AG04449 (cell line): ENCODE measurements at regions not wholly inside any gene's neighbourhood (a gene's known extent, or its start where the extent isn't known, plus 50 kb on each side); places are given as distances from the start of the nearest gene placed in this dataset.
A peak's percentile ranks its signal among the peaks of the same experiment; 100 is the strongest.

Experiments
- CTCF ChIA-PET: fragments of 350-600 bp; formaldehyde crosslinking; extraction: SDS; loops from one replicate; lab custom pipeline; 2021; ENCODE audit warnings: antibody characterized with exemption; lab: Yijun Ruan, JAX
- POLR2A ChIA-PET: fragments of 400-600, 350-600 bp; formaldehyde crosslinking; extraction: SDS; loops from one replicate; lab custom pipeline; 2020; ENCODE audit warnings: antibody characterized with exemption, inconsistent platforms; lab: Yijun Ruan, JAX
- DNase-seq: peaks from one replicate; pipeline ENCODE4 v3.0.0-alpha.2; 2010; ENCODE audit warnings: low read depth, low spot score
- H3K4me3 ChIP-seq: 2 replicates; pipeline ENCODE4 v1.5.1; 2011; ENCODE audit warnings: low read depth, mild to moderate bottlenecking, control low read depth, low read length
- TF ChIP-seq, protein P1 (sequence below): IDR thresholded peaks from one replicate; pipeline ENCODE4 v1.5.1; 2011; ENCODE audit warnings: mild to moderate bottlenecking, moderate library complexity, low read length, control low read depth, inconsistent platforms; ENCODE audit not compliant: insufficient read depth; ENCODE audit errors: missing control alignments

DNA sequence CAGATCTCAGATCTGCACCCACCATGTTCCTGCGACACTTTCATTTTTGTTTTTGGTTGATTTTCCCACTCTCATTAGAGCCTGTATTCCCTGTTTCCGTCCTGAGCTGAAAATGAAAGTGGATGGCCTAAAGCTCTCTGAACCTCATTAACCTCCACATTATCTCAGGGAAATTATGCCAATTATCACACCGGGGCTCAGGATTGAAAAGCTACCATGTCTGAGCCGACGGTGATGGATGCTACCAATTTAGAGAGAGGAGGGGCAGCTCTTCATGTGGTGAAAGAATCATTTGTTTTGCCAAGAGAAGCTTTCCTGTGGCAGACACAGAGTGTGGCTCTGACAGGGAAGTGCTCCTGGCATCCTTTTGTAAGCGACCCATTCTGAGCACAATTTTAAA, 410.4 kb upstream of the CDH11 start:
- CTCF ChIA-PET: interaction anchor here (1.1 to 2.1 kb wide), 2 partner anchors 9 to 197 kb away, joined by 3 to 4 read pairs; no protein-coding TSS in a partner anchor
- POLR2A ChIA-PET: interaction anchor here (1.2 kb wide), 1 partner anchor 410 kb away, joined by 3 read pairs; no protein-coding TSS in a partner anchor
- peak overlapping the region; percentile 33 for H3K4me3 ChIP-seq
- DNase-seq: no peak
- TF ChIP-seq, protein P1, sequence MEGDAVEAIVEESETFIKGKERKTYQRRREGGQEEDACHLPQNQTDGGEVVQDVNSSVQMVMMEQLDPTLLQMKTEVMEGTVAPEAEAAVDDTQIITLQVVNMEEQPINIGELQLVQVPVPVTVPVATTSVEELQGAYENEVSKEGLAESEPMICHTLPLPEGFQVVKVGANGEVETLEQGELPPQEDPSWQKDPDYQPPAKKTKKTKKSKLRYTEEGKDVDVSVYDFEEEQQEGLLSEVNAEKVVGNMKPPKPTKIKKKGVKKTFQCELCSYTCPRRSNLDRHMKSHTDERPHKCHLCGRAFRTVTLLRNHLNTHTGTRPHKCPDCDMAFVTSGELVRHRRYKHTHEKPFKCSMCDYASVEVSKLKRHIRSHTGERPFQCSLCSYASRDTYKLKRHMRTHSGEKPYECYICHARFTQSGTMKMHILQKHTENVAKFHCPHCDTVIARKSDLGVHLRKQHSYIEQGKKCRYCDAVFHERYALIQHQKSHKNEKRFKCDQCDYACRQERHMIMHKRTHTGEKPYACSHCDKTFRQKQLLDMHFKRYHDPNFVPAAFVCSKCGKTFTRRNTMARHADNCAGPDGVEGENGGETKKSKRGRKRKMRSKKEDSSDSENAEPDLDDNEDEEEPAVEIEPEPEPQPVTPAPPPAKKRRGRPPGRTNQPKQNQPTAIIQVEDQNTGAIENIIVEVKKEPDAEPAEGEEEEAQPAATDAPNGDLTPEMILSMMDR: no peak

DNA sequence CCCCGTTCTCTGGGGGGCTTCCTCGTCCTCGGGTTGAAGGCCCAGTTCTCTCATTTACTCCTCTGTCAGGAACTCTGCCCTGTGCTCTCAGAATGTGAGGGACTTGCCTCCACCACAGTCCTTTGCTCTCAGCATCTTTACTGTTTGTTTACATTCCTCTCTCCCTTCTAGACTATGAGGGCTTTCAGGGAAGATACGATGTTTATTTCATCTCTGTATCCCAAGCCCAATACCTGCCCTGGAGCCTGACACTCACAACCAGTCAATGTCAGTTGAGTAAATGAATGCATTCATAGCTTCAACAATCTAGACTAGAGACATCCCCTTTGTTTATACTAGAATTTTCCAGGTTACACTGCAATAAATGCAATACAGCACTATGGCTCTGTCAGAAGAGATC, 409.6 kb upstream of the CDH11 start:
- H3K4me3 ChIP-seq: no peak overlapping the region
- ChIA-PET CTCF (no interaction called here), POLR2A (no interaction called here)
- DNase-seq: no peak
- TF ChIP-seq, protein P1: no peak

DNA sequence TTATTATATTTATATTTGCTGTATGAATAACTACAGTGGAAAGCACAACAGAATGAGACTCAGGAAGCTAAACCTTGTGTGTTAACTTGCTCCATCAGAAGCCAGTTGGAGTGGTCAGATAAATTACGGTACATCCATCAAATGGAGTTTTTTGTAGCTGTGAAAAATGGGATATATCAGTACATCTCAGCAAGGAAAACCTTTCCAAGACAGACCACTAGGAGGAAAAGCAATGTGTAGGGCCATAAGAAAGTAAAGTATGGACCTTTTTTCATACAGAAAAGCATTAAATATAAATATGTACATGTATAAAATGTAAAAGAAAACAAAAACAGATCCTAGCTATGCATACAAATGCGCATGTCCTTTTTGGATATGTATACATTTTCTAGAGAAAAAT, 403.8 kb upstream of the CDH11 start:
- DNase-seq: no peak
- POLR2A ChIA-PET: interaction anchor here (1.0 kb wide), 1 partner anchor 408 kb away, joined by 3 read pairs; no protein-coding TSS in a partner anchor
- TF ChIP-seq, protein P1: no peak
- no peak overlapping the region for H3K4me3 ChIP-seq
- CTCF ChIA-PET: interaction anchor here (1.2 to 1.6 kb wide), 2 partner anchors 13 to 21 kb away, joined by 4 to 5 read pairs; no protein-coding TSS in a partner anchor

DNA sequence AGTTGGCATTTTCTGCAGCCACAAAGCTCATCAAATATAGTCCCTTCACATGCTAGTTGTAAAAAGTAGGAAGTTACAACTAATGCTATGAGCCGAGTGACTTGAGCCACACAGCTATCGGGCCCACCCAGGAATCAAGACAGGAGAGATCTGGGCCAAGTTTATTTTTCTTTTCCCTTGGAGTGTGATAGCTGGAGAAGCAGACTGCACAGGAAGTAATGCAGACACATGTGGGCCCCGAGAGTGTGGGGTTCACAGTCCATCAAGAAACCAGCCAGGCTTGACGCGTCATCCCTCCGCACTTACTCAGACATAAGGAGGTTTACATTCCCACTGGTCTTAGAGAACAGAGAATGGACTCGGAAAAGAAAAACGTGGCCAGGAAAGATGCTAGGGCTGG, 403.1 kb upstream of the CDH11 start:
- DNase-seq: peak; percentile 90
- TF ChIP-seq, protein P1: no peak
- no peak overlapping the region for H3K4me3 ChIP-seq
- CTCF ChIA-PET: interaction anchor here (1.2 to 1.6 kb wide), 2 partner anchors 14 to 22 kb away, joined by 4 to 5 read pairs; no protein-coding TSS in a partner anchor
- POLR2A ChIA-PET: interaction anchor here (0.5 to 1.0 kb wide), 4 partner anchors 8 to 1144 kb away, joined by 3 to 4 read pairs (median 3); no protein-coding TSS in a partner anchor

DNA sequence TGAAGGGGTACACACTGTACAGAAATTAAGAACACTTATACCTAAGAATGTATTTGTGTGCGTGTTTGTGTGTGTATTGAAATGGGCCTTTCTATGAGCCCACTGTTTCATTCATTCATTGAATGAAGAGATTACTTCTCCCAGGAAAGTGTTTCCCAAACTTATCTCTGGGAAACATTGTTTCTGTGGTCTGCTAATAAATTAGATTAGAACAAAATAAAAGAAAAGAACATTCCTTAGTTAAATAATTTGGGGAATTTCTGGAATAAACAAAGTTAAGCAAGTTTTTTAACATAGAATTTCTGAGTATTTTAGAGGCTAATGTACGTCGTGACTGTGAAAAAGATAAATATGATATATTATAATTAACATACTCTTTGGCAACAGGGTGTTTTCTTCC, 402.4 kb upstream of the CDH11 start:
- no peak overlapping the region for H3K4me3 ChIP-seq
- POLR2A ChIA-PET: interaction anchor here (0.5 to 1.0 kb wide), 3 partner anchors 15 to 1145 kb away, joined by 3 to 4 read pairs (median 3); no protein-coding TSS in a partner anchor
- CTCF ChIA-PET: no interaction called here
- TF ChIP-seq, protein P1: no peak
- no peak for DNase-seq

DNA sequence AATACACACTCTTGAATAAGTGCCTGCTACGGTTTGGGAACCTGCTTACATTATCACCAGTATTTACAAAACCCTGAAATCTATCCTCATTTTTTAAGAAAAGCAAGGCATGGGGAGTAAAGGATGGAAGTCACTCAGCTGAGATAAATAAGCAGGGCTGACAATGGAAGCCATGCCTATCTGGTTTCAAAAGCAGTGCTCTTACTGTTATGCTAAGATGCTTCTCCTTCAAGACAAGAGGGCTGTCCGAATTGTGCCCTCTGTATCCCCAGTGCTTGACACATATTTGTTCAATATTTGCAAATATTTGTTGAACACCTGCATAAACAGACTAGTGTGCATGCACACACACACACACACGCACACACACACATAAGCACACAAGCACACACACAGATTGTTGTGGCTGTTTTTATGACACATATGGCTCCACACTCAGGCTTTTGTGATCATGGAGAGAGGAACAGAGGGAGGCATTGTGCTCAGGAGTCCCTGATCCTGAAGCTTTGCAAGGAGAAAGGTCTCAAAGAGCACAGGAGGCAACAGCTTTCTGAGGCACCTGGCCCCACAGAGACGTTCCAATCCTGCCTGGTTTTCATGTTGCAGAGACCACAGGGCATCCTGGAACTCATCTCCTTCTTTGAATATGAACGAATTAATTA, 401.6 kb upstream of the CDH11 start:
- CTCF ChIA-PET: no interaction called here
- no peak overlapping the region for H3K4me3 ChIP-seq
- POLR2A ChIA-PET: no interaction called here
- DNase-seq: no peak
- TF ChIP-seq, protein P1: no peak
